Stimulated activated naive CD8-positive, alpha-beta T cell treated with anti-CD3 and anti-CD28 coated beads, Interleukin-15, amount 100 ng/mL, for 72 hours (primary cell): ENCODE measurements at regions not wholly inside any gene's neighbourhood (a gene's known extent, or its start where the extent isn't known, plus 50 kb on each side); places are given as distances from the start of the nearest gene placed in this dataset.

ENCODE experiments used
- ATAC-seq: fragments of 150-1000 bp; cut with Tn5 transposase; 2 replicates; pipeline ENCODE4 v1.10.0; 2021; ENCODE audit warnings: mild to moderate bottlenecking, moderate library complexity
- DNase-seq, 2 donors: peaks; one replicate each; pipeline ENCODE4 v3.0.0; 2021 to 2022
- H3K27ac Mint-ChIP-seq, 2 donors: one replicate each; pipeline ENCODE4 v1.8.0; 2022; ENCODE audit warnings: mild to moderate bottlenecking in 2 of 2, mixed read lengths in 2 of 2, moderate library complexity in 2 of 2
- H3K27me3 Mint-ChIP-seq: one replicate; pipeline ENCODE4 v1.8.0; 2022; ENCODE audit warnings: mixed read lengths
- H3K4me1 Mint-ChIP-seq: one replicate; pipeline ENCODE4 v1.8.0; 2022; ENCODE audit warnings: mild to moderate bottlenecking, mixed read lengths
- H3K4me3 Mint-ChIP-seq, 2 donors: one replicate each; pipeline ENCODE4 v1.8.0; 2022; ENCODE audit warnings: mild to moderate bottlenecking in 2 of 2, mixed read lengths in 2 of 2, moderate library complexity in 1 of 2
- H3K9me3 Mint-ChIP-seq, 2 donors: one replicate each; pipeline ENCODE4 v1.8.0; 2022; ENCODE audit warnings: mixed read lengths in 2 of 2

GRCh38 chr5:57696389-57696769, 213.8 kb upstream of the ACTBL2 start:
- no peaks in the 10 kb centered on the region for H3K27me3 Mint-ChIP-seq
- H3K4me3 Mint-ChIP-seq = no peak overlapping the region
- H3K9me3 Mint-ChIP-seq = no peaks in the 10 kb centered on the region
- ATAC-seq = no peak
- H3K27ac Mint-ChIP-seq = no peak overlapping the region
- H3K4me1 Mint-ChIP-seq = peaks cover 4% of the 10 kb centered on the region
- DNase-seq = no peak

- H3K27ac Mint-ChIP-seq = no peak overlapping the region
- no peak for ATAC-seq
- peaks cover 4% of the 10 kb centered on the region for H3K4me1 Mint-ChIP-seq
- H3K9me3 Mint-ChIP-seq = no peaks in the 10 kb centered on the region
- DNase-seq = no peak
- H3K4me3 Mint-ChIP-seq = no peak overlapping the region
- no peaks in the 10 kb centered on the region for H3K27me3 Mint-ChIP-seq
These were observed 213.2 kb upstream of the ACTBL2 start for GRCh38 chr5:57695706-57696388.

GRCh38 chr5:57695179-57695578, 212.6 kb upstream of the ACTBL2 start:
- H3K4me3 Mint-ChIP-seq = no peak overlapping the region
- H3K27me3 Mint-ChIP-seq = no peaks in the 10 kb centered on the region
- DNase-seq (no peak), ATAC-seq (no peak)
- peaks cover 4% of the 10 kb centered on the region for H3K4me1 Mint-ChIP-seq
- no peak overlapping the region for H3K27ac Mint-ChIP-seq
- no peaks in the 10 kb centered on the region for H3K9me3 Mint-ChIP-seq

- no peak for DNase-seq
- no peak for ATAC-seq
- Mint-ChIP-seq H3K4me3 (no peak overlapping the region), H3K27ac (no peak overlapping the region), H3K4me1 (peaks cover 4% of the 10 kb centered on the region), H3K27me3 (peaks cover 10% of the 10 kb centered on the region), H3K9me3 (no peaks in the 10 kb centered on the region)
These were observed 211.1 kb upstream of the ACTBL2 start for GRCh38 chr5:57693488-57694305.

GRCh38 chr5:57692582-57693487, 210.2 kb upstream of the ACTBL2 start:
- ATAC-seq = peak; percentile 70
- peak; percentile 6 to 10 for DNase-seq
- H3K4me1 Mint-ChIP-seq = peaks cover 4% of the 10 kb centered on the region
- H3K27ac Mint-ChIP-seq = no peak overlapping the region
- peaks cover 10% of the 10 kb centered on the region for H3K27me3 Mint-ChIP-seq
- H3K4me3 Mint-ChIP-seq = no peak overlapping the region
- H3K9me3 Mint-ChIP-seq = no peaks in the 10 kb centered on the region

- Mint-ChIP-seq H3K4me3 (no peak overlapping the region), H3K27me3 (peaks cover 10% of the 10 kb centered on the region), H3K9me3 (no peaks in the 10 kb centered on the region), H3K27ac (no peak overlapping the region), H3K4me1 (peaks cover 4% of the 10 kb centered on the region)
- no peak for ATAC-seq
- DNase-seq = no peak
These were observed 208.1 kb upstream of the ACTBL2 start for GRCh38 chr5:57690724-57691123.

GRCh38 chr5:57687596-57687995, 205.0 kb upstream of the ACTBL2 start:
- Mint-ChIP-seq H3K4me1 (no peaks in the 10 kb centered on the region), H3K27ac (no peak overlapping the region), H3K9me3 (no peaks in the 10 kb centered on the region), H3K4me3 (no peak overlapping the region), H3K27me3 (peaks cover 10% of the 10 kb centered on the region)
- ATAC-seq (no peak), DNase-seq (no peak)

GRCh38 chr5:57685516-57686255, 203.1 kb upstream of the ACTBL2 start:
- Mint-ChIP-seq H3K27me3 (peaks cover 10% of the 10 kb centered on the region), H3K27ac (no peak overlapping the region), H3K4me1 (no peaks in the 10 kb centered on the region), H3K9me3 (no peaks in the 10 kb centered on the region), H3K4me3 (no peak overlapping the region)
- ATAC-seq = no peak
- no peak for DNase-seq

GRCh38 chr5:57684299-57684702, 201.7 kb upstream of the ACTBL2 start:
- no peak for DNase-seq
- Mint-ChIP-seq H3K4me3 (no peak overlapping the region), H3K4me1 (no peaks in the 10 kb centered on the region), H3K27ac (no peak overlapping the region), H3K27me3 (peaks cover 10% of the 10 kb centered on the region), H3K9me3 (no peaks in the 10 kb centered on the region)
- ATAC-seq = no peak

GRCh38 chr5:57683036-57683630, 200.5 kb upstream of the ACTBL2 start:
- peaks cover 12% of the 10 kb centered on the region for H3K27me3 Mint-ChIP-seq
- no peak overlapping the region for H3K4me3 Mint-ChIP-seq
- H3K9me3 Mint-ChIP-seq = no peaks in the 10 kb centered on the region
- no peaks in the 10 kb centered on the region for H3K4me1 Mint-ChIP-seq
- no peak for DNase-seq
- ATAC-seq = no peak
- H3K27ac Mint-ChIP-seq = no peak overlapping the region

- no peak overlapping the region for H3K4me3 Mint-ChIP-seq
- H3K4me1 Mint-ChIP-seq = no peaks in the 10 kb centered on the region
- H3K9me3 Mint-ChIP-seq = no peaks in the 10 kb centered on the region
- no peak overlapping the region for H3K27ac Mint-ChIP-seq
- peaks cover 12% of the 10 kb centered on the region for H3K27me3 Mint-ChIP-seq
- no peak for ATAC-seq
- no peak for DNase-seq
These were observed 199.3 kb upstream of the ACTBL2 start for GRCh38 chr5:57681942-57682341.

- no peaks in the 10 kb centered on the region for H3K9me3 Mint-ChIP-seq
- no peak for ATAC-seq
These were observed 198.1 kb upstream of the ACTBL2 start for GRCh38 chr5:57680686-57681085.

GRCh38 chr5:57677235-57677634, 194.6 kb upstream of the ACTBL2 start:
- Mint-ChIP-seq H3K27me3 (peaks cover 12% of the 10 kb centered on the region), H3K27ac (no peak overlapping the region), H3K9me3 (no peaks in the 10 kb centered on the region), H3K4me3 (no peak overlapping the region), H3K4me1 (no peaks in the 10 kb centered on the region)
- DNase-seq = no peak
- no peak for ATAC-seq

More at GRCh38 chr5:57680686-57681085, 198.1 kb upstream of the ACTBL2 start:
- DNase-seq = no peak
- Mint-ChIP-seq H3K4me3 (no peak overlapping the region), H3K27me3 (peaks cover 12% of the 10 kb centered on the region), H3K27ac (no peak overlapping the region), H3K4me1 (no peaks in the 10 kb centered on the region)

- Mint-ChIP-seq H3K9me3 (no peaks in the 10 kb centered on the region), H3K27me3 (peaks cover 12% of the 10 kb centered on the region), H3K4me1 (no peaks in the 10 kb centered on the region), H3K4me3 (no peak overlapping the region), H3K27ac (no peak overlapping the region)
- ATAC-seq (no peak), DNase-seq (no peak)
These were observed 193.8 kb upstream of the ACTBL2 start for GRCh38 chr5:57676222-57677098.
